GM12873 (cell line): ENCODE measurements at regions not wholly inside any gene's neighbourhood (a gene's known extent, or its start where the extent isn't known, plus 50 kb on each side); places are given as distances from the start of the nearest gene placed in this dataset.

ENCODE experiments used
- TF ChIP-seq, protein P1 (sequence below): IDR thresholded peaks from 2 replicates; pipeline ENCODE4 v1.5.1; 2012; ENCODE audit warnings: low read depth, mild to moderate bottlenecking, moderate library complexity, low read length, control low read depth; ENCODE audit not compliant: insufficient read depth; ENCODE audit errors: missing control alignments

DNA sequence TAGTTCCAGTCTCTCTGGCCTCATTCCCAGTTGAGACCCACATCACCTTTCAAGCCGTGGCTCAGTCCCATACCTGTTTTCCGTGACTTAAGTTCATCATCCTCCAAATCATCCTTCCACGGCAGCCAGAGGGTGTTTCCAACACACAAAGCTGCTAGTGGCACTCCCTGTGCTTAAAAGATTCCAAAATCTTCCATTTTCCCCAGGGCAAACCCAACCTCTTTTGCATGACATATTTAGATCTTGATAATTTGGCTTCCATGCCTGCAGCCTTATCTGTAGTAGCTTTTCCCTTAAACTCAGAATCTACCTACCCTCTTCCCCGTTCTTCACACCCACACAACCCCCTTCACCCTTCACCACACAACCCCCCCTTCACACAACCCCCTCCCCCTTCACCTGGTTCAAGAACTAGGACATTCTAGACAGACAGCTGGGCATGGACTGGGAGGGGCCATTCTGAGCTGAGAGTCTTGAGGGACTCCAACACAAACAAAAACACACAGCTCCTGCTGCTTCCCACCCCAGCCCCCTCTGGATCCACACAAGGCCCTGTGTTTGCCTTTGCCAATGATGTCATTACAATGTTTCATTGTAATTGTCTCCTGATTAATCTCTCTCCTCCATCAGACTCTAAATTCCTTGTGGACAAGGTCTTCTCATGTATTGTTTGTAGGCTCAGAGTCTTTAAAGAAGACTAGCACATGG, 268.2 kb downstream of the SH3GL2 start:
- TF ChIP-seq, protein P1, sequence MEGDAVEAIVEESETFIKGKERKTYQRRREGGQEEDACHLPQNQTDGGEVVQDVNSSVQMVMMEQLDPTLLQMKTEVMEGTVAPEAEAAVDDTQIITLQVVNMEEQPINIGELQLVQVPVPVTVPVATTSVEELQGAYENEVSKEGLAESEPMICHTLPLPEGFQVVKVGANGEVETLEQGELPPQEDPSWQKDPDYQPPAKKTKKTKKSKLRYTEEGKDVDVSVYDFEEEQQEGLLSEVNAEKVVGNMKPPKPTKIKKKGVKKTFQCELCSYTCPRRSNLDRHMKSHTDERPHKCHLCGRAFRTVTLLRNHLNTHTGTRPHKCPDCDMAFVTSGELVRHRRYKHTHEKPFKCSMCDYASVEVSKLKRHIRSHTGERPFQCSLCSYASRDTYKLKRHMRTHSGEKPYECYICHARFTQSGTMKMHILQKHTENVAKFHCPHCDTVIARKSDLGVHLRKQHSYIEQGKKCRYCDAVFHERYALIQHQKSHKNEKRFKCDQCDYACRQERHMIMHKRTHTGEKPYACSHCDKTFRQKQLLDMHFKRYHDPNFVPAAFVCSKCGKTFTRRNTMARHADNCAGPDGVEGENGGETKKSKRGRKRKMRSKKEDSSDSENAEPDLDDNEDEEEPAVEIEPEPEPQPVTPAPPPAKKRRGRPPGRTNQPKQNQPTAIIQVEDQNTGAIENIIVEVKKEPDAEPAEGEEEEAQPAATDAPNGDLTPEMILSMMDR: no peak

DNA sequence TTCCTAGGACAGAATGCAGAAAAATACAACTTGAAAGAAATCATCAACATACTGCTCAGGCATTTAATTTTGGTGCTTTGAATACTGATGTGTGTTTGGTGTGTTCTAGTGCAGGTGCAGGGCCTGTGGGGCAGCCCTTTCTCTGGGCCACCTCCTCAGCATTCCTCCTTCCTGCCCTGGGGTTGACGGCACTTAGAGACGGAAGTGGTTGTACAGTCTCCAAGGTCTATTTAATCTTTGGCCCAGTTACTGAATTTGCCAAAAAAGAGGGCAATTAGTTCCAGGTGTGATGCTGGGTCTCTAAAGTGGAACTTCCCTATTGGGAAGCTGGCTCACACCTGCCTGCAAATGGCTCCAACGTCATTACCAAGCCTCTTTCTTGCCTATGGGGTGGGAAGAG, 269.0 kb downstream of the SH3GL2 start:
- TF ChIP-seq, protein P1: no peak

DNA sequence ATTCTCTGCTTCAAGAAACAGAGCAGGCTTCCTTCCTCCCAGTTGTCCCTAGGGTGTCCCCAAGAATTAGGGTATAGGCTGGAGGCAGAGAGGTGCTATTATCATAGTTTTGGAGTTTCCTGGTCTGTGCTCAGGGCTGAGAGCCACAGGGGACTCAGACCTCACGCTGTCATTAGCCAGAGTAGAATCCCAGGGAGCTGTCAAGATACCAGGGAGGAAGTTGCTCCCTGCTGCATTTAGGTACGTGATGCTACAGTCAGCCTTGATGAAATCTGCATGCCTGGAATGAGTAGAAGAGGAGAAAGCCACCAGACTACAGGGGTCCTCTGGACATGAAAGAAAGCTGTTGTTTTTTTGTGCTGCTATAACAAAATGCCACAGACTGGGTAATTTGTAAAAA, 273.2 kb downstream of the SH3GL2 start:
- TF ChIP-seq, protein P1: no peak

DNA sequence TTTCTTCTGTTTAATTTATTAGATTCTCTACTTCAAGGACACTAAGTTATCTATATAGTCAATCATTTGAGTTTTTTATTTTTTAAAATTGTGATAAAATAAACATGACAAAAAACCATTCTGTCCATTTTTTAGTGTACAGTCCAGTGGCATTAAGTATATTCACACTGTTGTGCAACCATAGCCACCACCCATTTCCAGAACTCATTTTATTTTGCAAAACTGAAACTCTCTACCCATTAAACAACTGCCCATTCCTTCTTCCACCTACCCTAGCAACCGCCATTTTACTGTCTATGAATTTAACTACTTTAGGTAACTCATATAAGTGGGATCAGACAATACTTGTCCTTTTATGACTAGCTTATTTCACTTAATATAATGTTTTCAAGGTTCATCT, 275.6 kb downstream of the SH3GL2 start:
- TF ChIP-seq, protein P1: no peak

DNA sequence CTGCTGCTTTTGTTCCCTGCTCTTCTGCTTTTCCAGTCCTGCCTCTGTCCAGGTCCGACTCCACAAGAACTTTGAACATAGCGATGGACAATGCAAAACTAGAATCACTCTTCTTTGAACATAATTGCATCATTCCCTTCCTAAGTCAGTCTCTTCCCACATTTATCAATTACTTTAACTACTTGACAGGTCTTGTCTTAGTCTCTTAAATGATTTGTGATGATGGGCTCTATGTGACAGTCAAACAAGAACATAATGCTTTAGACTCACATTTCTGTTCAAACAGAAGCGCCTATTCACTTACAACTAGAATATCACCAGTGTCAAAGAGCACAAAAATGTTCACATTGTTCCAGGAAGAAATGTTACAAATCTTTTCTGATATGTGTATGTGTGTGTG, 278.1 kb downstream of the SH3GL2 start:
- TF ChIP-seq, protein P1: no peak

DNA sequence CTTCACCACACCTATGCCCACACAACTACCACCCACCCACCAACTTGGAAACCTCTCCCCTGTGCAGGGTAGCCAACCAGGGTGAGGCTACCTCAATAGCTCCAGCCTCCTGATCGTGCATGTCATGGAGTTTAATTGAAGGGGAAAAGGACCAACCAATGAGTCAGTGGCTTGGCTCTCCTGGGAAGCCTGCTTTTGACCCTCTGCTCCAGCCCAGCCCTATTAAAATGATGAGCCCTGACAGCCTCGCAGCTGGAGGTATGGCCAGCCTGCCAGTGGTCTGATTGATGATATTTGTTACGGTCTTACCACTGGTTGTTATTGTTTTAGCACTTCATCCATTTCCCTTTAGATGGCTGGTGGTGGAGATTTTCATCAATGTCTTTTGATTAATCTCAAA, 280.4 kb downstream of the SH3GL2 start:
- TF ChIP-seq, protein P1: no peak

DNA sequence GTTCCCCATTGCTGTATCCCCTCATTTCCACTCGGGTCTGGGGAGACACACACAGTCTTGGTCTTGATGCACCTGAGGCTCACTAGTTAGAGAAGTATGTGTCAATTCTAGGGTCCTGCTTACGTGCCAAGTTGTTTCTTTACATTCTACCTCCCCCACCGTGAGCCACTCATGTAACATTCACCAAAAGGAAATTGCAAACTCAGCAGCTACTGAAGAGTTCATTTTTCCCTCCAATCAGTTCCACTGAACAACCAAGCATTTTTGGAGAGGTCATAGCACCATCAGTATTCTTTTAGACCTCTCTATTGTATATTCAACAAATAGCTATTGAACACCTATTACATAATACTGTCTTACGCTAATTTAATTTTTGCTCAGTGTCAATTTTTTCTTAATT, 281.1 kb downstream of the SH3GL2 start:
- TF ChIP-seq, protein P1: no peak
